ENCODE measurements at regions not wholly inside any gene's neighbourhood (a gene's known extent, or its start where the extent isn't known, plus 50 kb on each side); places are given as distances from the start of the nearest gene placed in this dataset.
A peak's percentile ranks its signal among the peaks of the same experiment; 100 is the strongest.
"Not testable (repeated sequence)": the region's sequence is repeated elsewhere in the genome, so short reads cannot be mapped to it uniquely, and the experiment has no call there.

DNA sequence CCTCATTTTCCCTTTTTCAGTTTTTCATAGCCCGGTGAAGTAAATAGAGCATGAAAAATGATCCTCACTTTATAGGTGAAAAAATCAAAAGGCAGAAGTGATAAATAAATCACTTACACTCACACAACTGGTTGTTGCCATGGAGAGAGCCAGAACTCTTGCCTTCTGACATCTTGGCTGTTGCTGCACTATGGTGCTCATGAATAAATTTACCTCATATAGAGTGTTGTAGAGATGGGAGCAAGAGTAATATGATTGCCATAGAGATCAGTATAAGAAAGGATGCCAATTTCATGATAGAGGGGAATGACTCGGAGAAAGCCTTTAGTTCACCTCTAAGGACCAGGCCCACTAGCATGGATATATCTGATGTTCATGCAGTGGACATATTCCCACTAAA is 82.5 kb upstream of the TMEM178A start:
- DNase-seq (ENCODE audit: low spot score) = no peak

DNA sequence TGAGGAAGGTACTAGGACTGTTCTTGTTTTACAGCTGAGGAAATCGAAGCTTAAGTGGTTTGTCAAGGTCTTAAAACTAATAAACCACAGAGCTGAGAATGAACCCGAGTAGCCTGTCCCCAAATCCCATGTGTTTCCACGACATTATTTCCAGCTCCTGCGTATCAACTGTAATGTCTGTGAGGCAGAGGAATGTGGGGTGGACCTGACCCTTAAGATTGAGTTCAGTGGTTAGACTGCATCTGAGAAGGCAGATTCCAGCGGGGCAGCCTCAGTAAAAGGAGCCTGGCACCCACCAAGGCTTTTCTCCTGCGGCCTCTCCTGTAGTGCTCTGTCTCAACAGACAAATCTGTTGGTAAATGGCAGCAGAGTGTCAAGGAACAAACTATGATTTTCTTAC is 81.9 kb upstream of the TMEM178A start:
- DNase-seq (ENCODE audit: low spot score) = no peak

DNA sequence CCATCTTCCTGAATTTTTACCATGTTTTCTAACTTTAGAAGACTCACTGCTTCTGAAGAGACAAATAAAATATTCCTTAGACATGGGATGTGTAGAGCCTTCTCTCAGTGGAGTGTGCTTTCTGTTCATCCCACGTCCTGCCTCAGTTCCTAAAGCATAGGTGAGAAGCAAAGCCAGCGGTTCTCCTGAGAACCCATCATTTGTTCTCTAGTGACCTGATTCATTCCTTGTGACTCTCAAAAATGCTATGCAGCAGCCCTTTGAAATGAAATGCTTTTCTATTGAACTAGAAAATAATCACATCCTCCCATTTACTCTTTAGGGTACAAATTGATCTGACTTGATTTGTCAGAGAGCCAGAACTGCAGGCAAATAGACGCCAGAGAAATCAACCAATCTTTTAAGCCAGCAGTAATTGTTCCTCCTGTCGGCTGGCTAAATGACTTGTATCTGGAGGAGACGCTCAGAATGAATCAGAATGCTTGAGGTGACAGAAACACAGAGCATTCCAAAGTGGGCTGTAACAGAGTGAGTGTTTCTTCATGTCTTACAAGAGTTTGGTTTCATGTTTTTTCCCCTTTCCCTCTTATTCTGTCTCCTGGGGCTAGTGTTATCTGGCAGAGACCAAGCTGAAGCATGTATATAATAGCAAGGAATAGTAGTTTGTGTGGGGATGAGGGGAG is 81.3 kb upstream of the TMEM178A start:
- no peak for DNase-seq (ENCODE audit: low spot score)

DNA sequence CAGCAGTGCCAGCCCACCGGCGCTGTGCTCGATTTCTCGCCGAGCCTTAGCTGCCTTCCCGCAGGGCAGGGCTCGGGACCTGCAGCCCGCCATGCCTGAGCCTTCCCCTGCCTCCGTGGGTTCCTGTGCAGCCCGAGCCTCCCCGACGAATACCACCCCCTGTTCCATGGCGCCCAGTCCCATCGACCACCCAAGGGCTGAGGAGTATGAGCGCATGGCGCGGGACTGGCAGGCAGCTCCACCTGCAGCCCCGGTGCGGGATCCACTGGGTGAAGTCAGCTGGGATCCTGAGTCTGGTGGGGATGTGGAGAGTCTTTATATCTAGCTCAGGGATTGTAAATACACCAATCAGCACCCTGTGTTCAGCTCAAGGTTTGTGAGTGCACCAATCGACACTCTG is 80.2 kb upstream of the TMEM178A start:
- DNase-seq (ENCODE audit: low spot score) = not testable (repeated sequence)

DNA sequence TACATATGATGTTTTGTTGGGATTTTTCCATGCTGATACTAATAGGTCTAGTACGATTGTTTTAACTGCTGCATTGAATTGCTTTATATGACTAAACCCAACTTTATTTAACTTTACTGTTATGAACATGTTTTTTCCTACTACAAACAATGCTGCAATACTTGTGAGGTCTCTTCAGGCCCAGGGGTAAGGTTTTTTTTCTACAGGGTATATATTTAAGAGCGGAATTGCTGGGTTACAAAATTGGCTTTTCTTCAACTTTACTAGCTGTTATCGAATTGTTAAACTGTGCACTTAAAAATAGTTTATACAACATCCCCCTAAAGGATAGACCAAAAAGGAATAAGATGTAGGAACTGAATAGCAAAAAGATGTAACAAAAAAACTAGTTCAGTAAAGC is 78.5 kb upstream of the TMEM178A start:
- no peak for DNase-seq (ENCODE audit: low spot score)

DNA sequence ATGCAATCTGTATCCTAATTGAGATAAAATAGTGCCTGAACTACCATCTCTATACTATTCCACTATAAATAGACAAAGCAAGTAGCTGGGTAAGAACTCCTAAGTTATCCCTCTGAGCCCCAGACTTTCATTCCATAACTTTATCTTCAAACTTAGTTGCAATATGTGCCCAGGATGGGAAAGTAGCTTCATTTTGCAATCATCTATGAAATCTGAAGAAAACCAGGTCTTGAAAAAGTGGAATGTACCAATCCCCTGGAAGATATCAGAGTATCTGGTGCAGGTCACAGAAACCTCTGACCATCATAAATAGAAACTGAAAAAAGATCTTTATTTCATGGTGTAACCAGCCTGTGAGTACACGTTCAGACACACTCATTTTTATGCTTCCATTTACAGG is 78.1 kb upstream of the TMEM178A start:
- DNase-seq (ENCODE audit: low spot score) = no peak

DNA sequence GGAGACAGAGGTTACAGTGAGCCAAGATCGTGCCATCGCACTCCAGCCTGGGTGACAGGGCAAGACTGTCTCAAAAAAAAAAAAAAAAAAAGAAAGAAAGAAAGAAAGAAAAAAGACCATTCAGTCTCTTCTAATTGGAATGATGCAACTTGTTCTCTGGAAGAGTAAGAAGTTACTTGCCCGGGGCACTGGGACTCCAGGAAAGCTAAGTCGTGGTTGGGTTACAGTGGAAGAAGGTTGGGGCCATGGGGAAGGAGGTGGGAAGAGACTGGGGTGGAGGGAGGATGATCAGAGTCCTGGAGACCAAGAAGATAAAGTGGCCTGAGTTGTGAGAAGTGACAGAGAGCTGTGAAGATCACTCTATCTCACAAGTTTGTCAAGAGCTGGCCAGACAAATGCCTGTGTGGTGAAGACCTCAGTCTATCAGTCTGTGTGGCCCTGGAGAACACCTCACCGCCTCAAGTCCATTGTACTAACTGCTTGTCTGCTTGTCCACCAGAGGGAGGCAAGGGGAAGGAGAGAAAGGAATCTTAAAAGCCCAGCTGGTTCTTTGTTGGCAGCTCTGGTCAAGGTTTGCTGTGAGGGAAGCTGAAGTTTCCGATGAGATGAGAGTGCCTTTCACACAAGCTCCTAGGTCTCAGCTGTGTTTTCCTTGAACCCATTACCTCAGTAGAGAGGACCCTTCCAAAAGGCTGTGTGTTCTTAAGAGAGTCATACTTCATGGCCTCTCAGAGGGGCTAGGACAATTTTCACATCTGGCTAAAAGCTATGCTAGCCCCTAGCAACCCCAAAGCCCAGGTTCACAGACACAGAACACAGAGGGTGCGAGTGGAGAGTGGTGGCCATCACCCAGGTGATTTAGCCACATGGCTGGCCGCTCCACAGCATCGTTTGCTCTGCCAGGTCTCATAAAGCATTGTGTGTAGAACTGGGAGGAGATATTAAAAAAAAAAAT is 72.0 kb upstream of the TMEM178A start:
- peak; percentile 56 for DNase-seq (ENCODE audit: low spot score)

DNA sequence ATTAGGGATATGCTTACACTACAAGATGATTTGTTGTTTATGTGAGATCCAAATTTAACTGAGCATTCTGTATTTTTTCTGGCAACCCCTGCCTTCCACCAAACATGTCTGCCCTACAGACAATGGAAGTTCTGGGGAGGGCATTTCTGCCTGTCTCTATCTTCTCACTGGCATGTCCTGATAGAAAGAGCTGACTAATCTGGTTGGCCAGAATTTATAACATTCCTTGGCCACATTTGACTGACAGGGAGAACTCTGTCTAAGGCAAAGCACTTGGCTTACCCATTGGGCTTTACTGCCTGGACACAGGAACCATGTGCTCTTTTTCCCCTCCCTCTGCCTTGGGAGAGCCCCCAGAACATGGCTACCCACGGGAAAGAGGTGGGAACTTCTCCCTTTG is 70.6 kb upstream of the TMEM178A start:
- no peak for DNase-seq (ENCODE audit: low spot score)

DNA sequence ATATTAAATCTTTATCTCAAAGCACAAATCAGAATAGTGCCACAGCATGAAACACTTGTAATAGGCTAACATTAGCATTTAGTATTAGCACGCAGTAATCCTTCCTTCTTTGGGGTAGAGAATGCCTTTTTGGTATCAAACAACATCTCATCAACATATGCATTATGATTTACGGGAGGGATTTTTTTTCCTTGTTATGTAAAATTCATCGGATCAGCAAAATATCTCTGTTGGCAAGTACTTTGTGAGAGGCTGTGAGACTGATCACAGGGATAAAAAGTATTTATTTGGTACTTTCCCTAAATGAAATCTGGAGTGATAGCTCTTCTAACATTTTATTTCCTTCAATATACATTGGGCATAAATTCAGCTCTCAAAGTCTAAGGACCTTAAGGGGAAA is 68.4 kb upstream of the TMEM178A start:
- no peak for DNase-seq (ENCODE audit: low spot score)

DNA sequence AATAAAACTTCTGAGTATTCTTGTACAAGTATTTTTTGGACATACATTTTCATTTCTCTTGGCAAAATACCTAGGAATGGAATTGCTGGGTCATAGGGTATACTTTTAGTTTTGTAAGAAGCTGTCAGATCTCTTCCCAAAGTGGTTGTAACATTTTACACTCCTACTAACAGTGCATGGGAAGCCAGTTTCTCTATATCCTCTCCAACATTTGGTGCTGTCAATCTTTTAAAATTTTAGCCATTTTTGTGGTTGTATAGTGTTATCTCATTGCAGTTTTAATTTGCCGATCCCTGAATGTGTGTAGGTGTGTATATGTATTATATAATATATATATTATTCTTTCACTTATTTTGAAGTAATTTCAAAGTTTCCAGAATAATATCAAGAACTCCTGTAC is 63.1 kb upstream of the TMEM178A start:
- no peak for DNase-seq (ENCODE audit: low spot score)

DNA sequence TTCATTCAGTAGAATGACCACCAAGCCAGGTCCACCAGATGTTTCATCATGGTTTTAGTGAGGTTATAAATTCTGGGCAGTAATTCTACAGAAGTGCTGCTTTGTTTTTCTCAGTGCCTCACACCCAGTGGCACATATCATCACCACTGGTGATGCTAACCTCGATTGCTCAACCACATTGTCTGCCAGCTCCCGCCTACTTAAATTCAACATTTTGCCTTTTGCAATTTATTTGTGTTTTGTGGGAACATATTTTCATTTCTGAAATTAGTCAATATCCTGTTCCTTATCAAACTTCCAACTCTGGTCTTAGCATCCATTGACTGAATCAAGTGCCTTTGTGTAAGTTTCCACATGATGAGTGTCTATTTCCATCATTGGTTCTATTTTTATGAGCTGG is 62.3 kb upstream of the TMEM178A start:
- no peak for DNase-seq (ENCODE audit: low spot score)

DNA sequence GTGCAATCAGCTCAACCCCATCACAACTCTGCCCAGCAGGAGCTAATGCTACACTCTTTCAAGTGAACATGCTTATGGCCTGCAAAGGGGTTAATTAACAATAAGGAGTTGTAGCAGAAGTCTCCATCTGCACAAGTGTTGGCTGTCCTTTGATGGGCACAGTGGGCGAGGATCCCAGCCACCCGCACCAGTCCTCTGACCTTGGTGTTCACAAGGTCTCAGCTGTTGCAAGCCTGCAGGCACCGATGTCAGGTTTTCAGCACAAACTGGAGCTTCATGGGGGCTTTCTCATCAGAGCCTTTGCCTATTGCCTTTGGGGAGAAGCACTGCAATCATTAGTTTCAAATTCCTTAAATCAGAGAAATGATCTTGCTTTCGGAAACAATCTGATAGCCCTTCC is 60.9 kb upstream of the TMEM178A start:
- DNase-seq (ENCODE audit: low spot score) = no peak

DNA sequence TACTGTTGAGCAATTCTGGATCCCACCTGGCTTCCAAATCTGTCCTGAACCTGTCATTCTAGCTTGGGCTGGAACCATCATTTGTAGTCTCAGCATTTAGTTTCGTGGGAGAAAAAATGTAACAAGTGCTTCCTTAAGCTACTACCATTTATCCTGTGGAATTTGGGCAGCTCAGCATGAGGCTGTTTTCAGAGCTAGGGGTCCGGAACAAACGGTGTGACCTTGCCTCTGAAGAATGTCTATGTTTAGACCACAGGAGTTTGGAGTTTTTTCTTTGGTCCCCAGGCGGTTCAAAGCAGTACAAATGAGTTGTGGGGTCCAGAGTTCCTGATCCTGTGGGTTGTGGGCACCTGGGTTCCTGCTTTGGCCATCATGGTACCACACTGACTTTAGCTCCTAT is 59.1 kb upstream of the TMEM178A start:
- DNase-seq (ENCODE audit: low spot score) = no peak

DNA sequence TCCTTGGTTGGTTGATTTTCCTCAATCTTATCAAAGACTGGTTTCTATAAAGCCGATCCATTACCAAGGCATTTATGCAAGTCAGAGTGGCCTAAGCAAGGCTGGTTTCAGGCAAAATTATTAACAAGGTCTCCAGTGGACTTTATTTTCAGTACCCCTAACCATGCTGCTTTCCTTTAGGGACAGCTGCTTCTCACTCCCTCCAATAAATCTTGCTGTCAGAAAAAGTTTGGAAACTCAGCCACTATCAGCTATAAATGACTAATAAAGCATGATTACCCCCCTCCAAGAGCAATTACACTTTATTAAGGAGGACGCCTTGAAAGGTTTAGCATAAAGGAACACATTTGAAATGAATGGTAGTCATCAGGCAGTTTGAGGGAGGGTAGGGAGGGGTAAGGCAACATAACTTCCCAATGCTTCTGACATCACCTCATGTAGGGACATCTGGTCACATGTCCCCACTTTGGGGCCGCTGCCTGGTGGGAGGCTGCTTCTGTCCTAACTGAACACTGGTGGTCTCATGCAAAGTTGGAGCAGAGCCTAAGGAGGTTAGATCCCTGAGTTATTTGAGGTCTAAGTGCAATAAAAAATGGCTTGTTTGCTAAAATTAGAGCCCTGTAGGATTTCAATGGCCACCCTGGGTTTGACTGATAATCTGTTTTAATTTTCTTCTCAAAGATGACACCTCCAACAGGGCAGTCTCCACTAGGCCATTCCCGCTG is 58.0 kb upstream of the TMEM178A start:
- no peak for DNase-seq (ENCODE audit: low spot score)

DNA sequence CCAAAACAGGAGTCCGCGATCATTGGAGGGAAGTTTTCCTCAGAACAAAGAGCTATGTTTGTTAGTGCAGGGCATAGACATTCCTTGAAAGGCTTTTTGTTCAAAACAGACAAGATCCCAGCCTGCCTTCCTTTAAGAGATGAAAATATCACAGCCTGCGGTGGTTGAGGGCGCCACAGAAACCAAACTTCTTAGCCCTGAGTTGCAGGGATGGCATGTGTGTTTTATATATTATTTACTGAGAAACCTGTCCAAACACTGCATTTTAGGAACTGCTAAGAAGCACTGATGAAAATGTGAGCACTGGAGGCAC is 57.5 kb upstream of the TMEM178A start:
- DNase-seq (ENCODE audit: low spot score) = no peak

DNA sequence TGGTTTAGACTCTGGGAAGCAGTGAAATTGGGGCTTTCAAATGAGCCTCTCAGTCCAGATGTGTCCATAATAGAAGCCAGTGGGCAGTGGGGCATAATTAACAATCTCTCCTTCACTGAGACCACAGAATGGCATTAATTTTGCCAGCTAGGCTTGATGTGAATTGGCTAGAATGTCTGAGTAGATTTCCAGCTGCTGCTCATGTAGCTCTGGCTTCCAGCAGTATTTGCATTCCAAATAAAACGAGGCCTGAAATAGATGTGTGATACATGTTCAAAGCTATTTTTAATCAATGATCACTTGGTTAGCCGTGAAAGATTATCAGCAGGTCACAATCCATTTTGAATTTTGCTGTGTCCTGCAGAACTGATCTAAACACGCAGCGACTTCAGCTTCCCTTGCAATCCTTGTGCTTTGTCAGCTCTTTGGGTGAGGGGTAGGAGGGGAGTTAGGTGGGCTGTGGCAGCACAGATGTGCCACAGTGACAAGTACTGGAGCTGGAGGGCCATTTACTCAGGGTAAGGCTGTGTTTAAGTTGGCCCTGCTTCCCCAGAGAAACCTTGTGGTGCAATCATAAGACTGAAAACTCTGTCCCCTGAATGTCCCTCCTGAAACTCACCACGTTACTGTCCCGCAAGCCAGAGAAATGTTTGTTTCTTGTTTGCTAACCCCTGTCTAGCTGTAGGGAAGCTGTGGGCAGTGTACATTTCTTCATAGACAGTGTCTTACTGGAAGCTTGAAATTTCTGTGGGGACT is 56.9 kb upstream of the TMEM178A start:
- no peak for DNase-seq (ENCODE audit: low spot score)

DNA sequence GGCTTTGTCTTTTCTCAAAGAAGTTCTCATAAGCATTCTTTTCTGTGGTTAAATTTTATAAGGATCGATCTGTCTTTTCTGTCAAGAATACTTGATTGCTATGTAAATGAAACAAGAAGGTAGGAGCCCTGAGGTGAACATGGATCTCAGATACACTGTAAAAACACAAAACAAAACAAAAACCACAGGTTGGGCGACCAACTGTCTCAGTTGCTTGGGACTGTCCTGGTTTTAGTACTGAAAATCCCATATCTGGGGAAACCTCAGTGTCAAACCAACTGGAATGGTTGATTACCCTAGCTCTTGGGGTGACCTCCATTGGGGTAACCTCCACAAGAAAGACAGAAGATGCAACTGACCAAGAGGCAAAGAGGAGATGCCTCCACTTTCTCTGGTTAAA is 55.8 kb upstream of the TMEM178A start:
- no peak for DNase-seq (ENCODE audit: low spot score)

DNA sequence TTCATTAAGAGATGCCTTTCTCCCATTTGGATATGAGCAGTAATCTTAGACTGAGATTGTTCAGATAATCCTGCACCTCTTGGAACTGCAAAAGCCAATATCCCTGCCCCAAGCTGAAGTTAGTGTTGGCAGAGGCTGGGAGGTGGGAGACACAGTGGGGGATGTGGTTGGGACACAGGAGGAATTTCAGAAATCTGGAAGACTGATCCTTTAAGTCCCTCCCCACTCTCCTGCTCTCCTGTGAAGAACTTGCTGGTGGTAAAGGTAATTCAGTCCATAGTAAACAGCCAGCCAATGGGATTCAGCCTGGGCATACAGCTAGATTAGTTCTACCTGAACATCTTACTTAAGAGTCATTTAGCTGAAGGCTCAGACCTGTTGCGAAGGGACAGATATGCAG is 50.0 kb upstream of the TMEM178A start:
- no peak for DNase-seq (ENCODE audit: low spot score)
